SK-N-SH (cell line): ENCODE measurements at regions not wholly inside any gene's neighbourhood (a gene's known extent, or its start where the extent isn't known, plus 50 kb on each side); places are given as distances from the start of the nearest gene placed in this dataset.

Source experiments
- CTCF ChIP-seq: fragments of 200-600 bp; sonication (generic); IDR thresholded peaks from 2 replicates; pipeline ENCODE4 v1.6.1; 2017; ENCODE audit warnings: antibody characterized with exemption, mild to moderate bottlenecking, moderate library complexity
- RAD21 ChIP-seq: IDR thresholded peaks from 2 replicates; pipeline ENCODE4 v1.6.1; 2012; ENCODE audit warnings: mild to moderate bottlenecking, low read length

- TF ChIP-seq CTCF, result no peak
- TF ChIP-seq RAD21, result no peak
These were observed 261.4 kb upstream of the POU2AF2 start for GRCh38 chr11:110984147-110984546.
